Peyer's patch (tissue), 4 donors: ENCODE measurements at regions not wholly inside any gene's neighbourhood (a gene's known extent, or its start where the extent isn't known, plus 50 kb on each side); places are given as distances from the start of the nearest gene placed in this dataset.
"Not testable (repeated sequence)": the region's sequence is repeated elsewhere in the genome, so short reads cannot be mapped to it uniquely, and the experiment has no call there.

Source experiments
- DNase-seq, 3 donors: peaks; one replicate each; pipeline ENCODE4 v3.0.0-alpha.2; 2017 to 2019
- H3K27ac ChIP-seq, 4 donors: fragments of 200-600 bp; sonication (generic); one replicate each; pipeline ENCODE4 v1.5.1; 2016 to 2019
- H3K27me3 ChIP-seq, 2 donors: fragments of 200-600 bp; sonication (generic); one replicate each; pipeline ENCODE4 v1.5.1; 2019
- H3K36me3 ChIP-seq, 3 donors: fragments of 200-600 bp; sonication (generic); one replicate each; pipeline ENCODE4 v1.5.1; 2016 to 2019
- H3K4me1 ChIP-seq, 4 donors: fragments of 200-600 bp; sonication (generic); one replicate each; pipeline ENCODE4 v1.5.1; 2016 to 2019
- H3K4me3 ChIP-seq, 4 donors: fragments of 200-600 bp; sonication (generic); 1 replicate in 3 of 4; 2 replicates in 1 of 4; pipeline ENCODE4 v1.5.1; 2016 to 2019; ENCODE audit warnings: mild to moderate bottlenecking in 1 of 4
- H3K9me3 ChIP-seq, 4 donors: fragments of 200-600 bp; sonication (generic); one replicate each; pipeline ENCODE4 v1.5.1; 2016 to 2019; ENCODE audit warnings: mild to moderate bottlenecking in 1 of 4
- POLR2A ChIP-seq, 2 donors: fragments of 450-650 bp; IDR thresholded peaks; one replicate each; pipeline ENCODE4 v1.5.1; 2017; ENCODE audit warnings: antibody characterized with exemption in 2 of 2, mild to moderate bottlenecking in 2 of 2, moderate library complexity in 2 of 2
- TF ChIP-seq, protein P1 (sequence below), 6 experiments: fragments of 450-650 bp in 4 of 6; fragments of 200-600 bp in 2 of 6; sonication (generic) in 1 of 6; IDR thresholded peaks; one replicate each; pipeline ENCODE4 v1.5.1; 2017 to 2019; ENCODE audit warnings: antibody characterized with exemption in 6 of 6, mild to moderate bottlenecking in 3 of 6, moderate library complexity in 1 of 6

DNA sequence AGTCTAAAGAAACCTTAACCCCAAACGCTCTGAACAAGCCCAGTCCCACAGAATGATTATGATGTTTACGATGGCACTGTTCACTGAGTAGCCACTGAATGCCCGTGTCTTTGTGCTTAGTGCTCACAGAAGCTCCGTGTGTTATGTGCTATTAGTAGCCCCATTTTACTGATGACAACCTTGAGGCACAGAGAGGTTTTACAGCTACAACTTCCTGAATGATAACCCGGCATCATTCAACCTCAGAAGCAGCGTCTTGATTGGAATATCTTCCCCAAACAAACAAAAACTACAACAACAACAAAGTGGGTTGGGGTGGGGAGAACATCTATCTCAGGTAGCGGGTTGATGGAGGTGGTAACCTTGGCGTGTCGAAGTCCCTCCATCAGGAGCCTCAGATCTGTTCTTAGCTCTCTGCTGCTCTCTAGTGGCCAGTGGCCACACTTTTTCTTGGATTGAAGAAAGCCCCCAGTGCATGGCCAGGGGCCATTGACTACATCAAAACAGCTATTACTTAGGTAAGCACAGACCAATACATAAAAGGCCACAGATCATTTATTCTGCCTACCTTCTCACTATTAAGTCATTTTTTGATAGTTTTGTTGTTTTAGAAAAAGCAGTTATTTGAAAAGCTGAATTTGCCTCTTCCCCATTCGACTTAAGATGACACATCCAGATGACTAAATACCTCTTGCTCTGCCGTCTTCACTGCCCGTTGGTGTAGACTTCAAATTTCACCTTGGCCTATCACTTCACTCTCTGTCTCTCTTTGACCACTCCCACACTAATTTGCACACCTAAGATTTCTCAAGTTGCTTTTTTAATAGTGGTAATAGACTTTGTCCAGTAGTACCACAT, 376.9 kb downstream of the GALC start:
- H3K9me3 ChIP-seq: peaks cover 0 to under 1% (median 0%) of the 10 kb centered on the region in 4 donors
- no peak overlapping the region for H3K4me3 ChIP-seq
- no peaks in the 10 kb centered on the region for H3K36me3 ChIP-seq
- no peak overlapping the region for H3K27ac ChIP-seq
- TF ChIP-seq POLR2A (IDR thresholded peaks at IDR 0.05): no peak
- TF ChIP-seq, protein P1, sequence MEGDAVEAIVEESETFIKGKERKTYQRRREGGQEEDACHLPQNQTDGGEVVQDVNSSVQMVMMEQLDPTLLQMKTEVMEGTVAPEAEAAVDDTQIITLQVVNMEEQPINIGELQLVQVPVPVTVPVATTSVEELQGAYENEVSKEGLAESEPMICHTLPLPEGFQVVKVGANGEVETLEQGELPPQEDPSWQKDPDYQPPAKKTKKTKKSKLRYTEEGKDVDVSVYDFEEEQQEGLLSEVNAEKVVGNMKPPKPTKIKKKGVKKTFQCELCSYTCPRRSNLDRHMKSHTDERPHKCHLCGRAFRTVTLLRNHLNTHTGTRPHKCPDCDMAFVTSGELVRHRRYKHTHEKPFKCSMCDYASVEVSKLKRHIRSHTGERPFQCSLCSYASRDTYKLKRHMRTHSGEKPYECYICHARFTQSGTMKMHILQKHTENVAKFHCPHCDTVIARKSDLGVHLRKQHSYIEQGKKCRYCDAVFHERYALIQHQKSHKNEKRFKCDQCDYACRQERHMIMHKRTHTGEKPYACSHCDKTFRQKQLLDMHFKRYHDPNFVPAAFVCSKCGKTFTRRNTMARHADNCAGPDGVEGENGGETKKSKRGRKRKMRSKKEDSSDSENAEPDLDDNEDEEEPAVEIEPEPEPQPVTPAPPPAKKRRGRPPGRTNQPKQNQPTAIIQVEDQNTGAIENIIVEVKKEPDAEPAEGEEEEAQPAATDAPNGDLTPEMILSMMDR (IDR thresholded peaks at IDR 0.05): peak in 5 of 6 experiments; percentile 15 to 28 (median 23)
- H3K4me1 ChIP-seq: no peaks in the 10 kb centered on the region
- DNase-seq: no peak
- no peaks in the 10 kb centered on the region for H3K27me3 ChIP-seq

DNA sequence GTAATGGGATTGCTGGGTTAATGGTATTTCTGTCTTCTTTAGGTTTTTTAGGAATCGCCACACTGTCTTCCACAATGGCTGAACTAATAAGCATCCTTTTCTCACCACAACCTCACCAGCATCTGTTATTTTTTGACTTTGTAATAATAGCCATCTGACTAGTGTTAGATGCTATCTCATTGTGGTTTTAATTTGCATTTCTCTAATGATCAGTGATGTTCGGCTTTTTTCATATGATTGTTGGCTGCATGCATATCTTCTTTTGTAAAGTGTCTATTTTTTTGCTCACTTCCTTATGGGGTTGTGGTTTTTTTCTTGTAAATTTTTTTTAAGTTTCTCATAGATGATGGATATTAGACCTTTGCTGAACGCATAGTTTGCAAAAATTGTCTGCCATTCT, 377.9 kb downstream of the GALC start:
- Histone ChIP-seq H3K36me3 (no peaks in the 10 kb centered on the region), H3K27ac (no peak overlapping the region), H3K9me3 (no peaks in the 10 kb centered on the region), H3K4me1 (no peaks in the 10 kb centered on the region), H3K4me3 (no peak overlapping the region), H3K27me3 (no peaks in the 10 kb centered on the region)
- no peak for DNase-seq
- TF ChIP-seq, protein P1 (IDR thresholded peaks at IDR 0.05): no peak
- no peak for TF ChIP-seq POLR2A (IDR thresholded peaks at IDR 0.05)

GRCh38 chr14:87613881-87614280, 379.1 kb downstream of the GALC start:
- no peak overlapping the region for H3K4me3 ChIP-seq
- H3K27ac ChIP-seq: no peak overlapping the region
- no peak for DNase-seq
- no peaks in the 10 kb centered on the region for H3K27me3 ChIP-seq
- H3K9me3 ChIP-seq: no peaks in the 10 kb centered on the region
- no peaks in the 10 kb centered on the region for H3K36me3 ChIP-seq
- no peaks in the 10 kb centered on the region for H3K4me1 ChIP-seq
- TF ChIP-seq, protein P1 (IDR thresholded peaks at IDR 0.05): no peak
- no peak for TF ChIP-seq POLR2A (IDR thresholded peaks at IDR 0.05)

- H3K4me1 ChIP-seq, H3K27me3 ChIP-seq, H3K27ac ChIP-seq, DNase-seq, H3K4me3 ChIP-seq, H3K36me3 ChIP-seq: not testable (repeated sequence)
- peaks cover 0 to 12% (median 0%) of the 10 kb centered on the region in 4 donors for H3K9me3 ChIP-seq
Measured at GRCh38 chr14:87607056-87607455, 385.9 kb downstream of the GALC start.

DNA sequence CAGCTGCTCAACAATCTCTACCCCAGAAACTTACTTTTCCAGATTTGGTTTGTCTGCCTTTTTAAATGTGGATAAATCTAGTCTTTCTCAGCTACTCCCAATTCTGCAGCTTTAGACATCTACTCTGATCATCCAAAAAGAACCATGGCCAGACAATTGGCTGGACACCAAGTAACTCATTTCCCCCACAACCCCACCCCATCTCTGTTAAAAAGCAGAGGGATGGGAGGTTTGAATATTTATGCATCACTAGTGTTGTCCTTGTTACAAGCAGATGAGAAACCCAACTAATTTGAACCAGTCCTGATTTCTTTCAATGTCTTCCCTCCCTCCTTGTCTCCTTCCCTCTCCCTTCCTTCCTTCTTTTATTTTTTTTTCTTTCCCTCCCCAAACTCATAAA, 391.9 kb downstream of the GALC start:
- TF ChIP-seq, protein P1 (IDR thresholded peaks at IDR 0.05): no peak
- no peak for TF ChIP-seq POLR2A (IDR thresholded peaks at IDR 0.05)
- Histone ChIP-seq H3K27ac (no peak overlapping the region), H3K27me3 (no peaks in the 10 kb centered on the region), H3K4me1 (no peaks in the 10 kb centered on the region), H3K9me3 (peaks cover 0 to 1% (median 0%) of the 10 kb centered on the region in 4 donors), H3K36me3 (no peaks in the 10 kb centered on the region), H3K4me3 (no peak overlapping the region)
- DNase-seq: no peak

DNA sequence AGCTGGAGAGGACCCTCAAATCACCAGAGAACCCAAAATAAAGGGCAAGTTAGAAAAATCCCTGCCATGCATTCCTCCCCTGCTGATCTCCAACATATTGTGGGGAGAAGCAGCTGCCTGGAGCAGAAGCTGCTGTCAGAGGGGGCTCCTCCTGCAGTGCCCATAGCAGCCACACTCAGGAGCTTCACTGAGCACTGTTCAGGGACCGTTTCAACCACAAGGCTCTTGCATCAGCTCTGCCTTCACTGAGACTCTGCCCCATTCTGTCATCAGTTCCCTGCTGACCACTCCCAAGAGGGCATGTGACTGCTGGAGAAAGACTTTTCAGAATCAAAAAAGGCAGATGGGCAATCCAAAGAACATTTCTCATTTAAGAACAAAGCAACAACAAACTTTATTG, 392.7 kb downstream of the GALC start:
- TF ChIP-seq POLR2A (IDR thresholded peaks at IDR 0.05): no peak
- TF ChIP-seq, protein P1 (IDR thresholded peaks at IDR 0.05): no peak
- H3K27me3 ChIP-seq: no peaks in the 10 kb centered on the region

More for the DNA sequence above, 392.7 kb downstream of the GALC start:
- Histone ChIP-seq H3K27ac (no peak overlapping the region), H3K4me1 (no peaks in the 10 kb centered on the region), H3K9me3 (no peaks in the 10 kb centered on the region), H3K4me3 (no peak overlapping the region), H3K36me3 (no peaks in the 10 kb centered on the region)
- no peak for DNase-seq
